NOMO-1 treated with dmso at 0.1 percent for 144 hours (cell line): ENCODE measurements at regions not wholly inside any gene's neighbourhood (a gene's known extent, or its start where the extent isn't known, plus 50 kb on each side); places are given as distances from the start of the nearest gene placed in this dataset.

ENCODE experiments used
- DNase-seq: peaks from one replicate; lab custom pipeline; 2025; ENCODE audit not compliant: unreplicated experiment; lab: John Stamatoyannopoulos, UW

DNA sequence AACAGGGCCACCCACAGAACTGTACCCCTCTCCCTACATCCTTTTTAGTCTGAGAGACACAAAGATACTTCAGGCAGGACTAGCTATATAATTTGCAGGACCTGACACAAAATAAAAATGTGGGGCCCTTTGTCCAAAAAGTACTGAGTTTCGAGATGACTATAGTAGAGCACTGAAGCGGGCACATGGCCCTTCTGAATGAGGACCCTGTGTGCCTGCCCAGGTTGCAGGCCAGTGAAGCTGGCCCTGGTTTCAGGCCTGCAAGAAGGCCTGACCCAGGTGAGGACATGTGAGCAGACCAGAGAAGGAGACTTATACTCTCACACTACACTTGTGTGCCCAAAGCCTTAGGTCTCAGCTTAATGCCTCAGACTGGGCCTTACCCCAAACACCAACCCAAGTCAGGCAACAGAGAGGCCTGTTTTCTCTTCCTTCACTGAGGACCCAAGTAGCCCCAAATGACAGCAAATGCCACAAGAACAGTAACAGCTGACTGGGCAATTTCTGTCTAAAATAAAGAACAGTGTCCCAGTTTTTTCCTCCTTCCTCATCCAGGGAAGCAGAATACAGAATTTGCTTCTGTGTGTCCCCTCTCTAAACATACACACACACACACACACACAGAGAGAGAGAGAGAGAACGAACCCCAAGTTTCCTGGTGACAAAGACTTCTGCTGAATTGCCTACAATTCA is 100.9 kb upstream of the ARHGEF3 start:
- no peak for DNase-seq

DNA sequence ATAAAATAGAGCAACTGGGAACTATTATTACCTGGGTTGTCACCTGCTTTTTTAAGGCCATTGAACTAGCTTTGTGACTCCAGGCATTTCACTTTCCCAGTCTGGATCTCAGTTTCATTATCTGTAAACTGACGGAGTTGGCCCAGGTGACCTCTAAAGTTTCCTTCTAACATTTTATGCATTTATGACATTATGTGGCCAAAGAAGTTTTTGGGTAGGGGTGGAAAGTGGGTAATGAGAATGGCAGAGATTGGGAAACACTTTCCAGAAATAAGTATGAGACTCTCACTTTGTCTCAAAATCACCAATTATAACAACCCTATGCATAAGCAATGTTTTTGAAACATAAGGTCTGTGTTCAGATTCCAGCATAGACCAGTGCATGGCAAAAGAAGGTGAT is 99.1 kb upstream of the ARHGEF3 start:
- DNase-seq = no peak

DNA sequence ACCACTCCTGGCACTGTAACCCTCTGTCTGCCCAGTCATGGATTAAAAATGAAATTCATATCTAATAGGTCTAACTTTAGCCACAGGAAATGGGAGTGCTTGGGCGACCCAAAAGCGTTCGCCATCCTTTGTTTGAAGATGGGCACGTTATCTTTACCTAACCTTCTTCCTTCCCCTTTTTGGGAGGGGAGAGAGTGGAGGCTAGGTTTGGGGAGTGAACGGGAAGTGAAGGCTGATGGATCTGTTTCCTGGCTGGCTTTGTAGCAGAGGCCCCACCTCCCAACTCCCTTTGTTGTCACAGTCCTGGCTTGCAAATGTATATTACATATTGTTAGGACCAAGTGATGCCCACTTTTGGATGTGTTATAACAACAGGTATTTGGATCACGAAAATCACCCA is 98.1 kb upstream of the ARHGEF3 start:
- DNase-seq = no peak

DNA sequence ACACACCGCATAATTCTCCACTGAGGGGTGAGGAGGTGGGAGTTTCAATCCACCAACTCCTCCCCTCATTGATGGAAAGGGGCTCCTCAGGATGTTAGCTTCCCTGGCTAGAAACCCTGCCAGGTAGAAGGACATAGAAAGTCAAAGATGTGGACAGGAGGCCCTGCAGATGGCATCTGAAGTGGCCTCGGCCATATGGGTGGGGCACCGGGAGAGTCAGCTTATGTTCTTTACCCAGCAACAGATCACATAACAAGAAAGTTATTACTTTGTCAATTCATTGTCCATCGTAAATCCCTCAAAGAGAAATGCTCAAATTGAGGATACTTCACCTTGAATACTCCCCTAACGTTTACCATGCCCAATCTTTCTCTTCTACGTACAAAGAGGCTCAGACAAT is 97.3 kb upstream of the ARHGEF3 start:
- no peak for DNase-seq

DNA sequence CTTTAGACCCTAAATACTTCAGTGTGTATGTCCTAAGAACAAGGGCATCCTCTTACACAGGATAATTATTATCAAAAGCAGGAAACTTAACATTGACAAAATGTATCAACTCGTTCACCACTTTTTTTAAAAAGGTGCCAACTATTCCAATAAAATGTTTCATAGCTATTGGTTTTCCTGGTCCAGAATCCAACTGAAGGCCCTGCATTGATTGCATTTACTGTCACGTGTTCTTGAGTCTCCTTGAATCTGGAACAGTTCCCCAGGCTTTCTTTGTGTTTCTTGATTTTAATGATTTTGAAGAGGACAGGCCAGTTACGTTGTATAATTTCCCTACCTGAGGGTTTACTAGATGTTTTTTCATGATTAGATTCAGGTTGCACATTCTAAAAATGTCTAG is 94.6 kb upstream of the ARHGEF3 start:
- no peak for DNase-seq

DNA sequence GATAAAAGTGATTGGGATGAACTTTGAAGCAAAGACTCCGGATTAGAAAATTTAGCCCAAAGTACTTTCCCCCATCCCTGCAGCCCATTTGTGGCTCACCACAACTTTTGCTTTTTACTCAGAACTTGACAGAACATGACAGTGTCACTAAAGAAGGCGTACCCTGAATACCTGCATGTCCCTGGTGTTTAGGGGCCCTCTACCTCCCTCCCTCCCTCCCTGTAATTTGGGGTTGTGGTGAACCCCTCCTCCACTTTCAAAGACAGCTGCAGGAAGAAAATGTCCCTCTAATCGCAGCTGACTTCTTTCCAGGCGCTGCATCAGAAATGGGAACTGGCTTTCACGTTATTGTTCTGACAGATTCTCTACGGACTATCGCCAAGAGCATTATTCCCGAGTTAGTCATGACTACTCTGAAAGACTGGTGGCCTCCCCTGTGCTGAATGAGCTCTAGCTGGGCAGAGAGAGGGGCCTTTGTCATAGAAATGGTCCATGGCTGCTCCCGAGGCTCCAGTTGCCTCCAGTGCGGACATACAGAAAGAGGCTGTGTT is 93.2 kb upstream of the ARHGEF3 start:
- no peak for DNase-seq

DNA sequence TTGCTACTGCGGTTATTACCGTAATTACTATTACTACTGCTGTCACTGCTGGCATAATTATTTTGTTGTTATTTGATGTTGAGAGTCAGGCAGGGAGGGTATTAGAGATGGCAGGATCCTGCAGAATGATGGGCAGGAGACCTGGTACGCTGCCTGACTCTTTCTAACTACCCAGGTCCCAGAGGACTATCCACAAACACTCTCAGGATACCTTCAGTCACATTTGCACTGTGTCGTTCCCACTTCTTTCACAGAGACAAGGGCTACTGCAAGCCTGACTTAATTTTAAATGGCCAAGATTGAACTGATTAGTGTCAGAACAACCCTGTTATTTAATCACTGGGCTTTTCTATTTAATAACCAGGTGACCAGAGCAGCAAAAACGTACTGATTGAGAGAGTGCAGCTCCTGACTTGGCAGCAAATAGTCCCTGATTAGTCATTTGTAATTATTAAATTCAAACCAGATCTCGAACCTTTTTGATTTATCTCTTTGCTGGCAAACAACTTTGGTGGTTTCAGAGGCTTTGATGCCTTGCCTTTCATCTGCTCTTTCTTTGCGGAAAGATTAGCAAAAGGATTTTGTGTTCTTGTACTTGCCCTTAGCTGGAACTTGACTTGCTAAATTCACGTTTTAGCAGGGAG is 88.8 kb upstream of the ARHGEF3 start:
- no peak for DNase-seq

DNA sequence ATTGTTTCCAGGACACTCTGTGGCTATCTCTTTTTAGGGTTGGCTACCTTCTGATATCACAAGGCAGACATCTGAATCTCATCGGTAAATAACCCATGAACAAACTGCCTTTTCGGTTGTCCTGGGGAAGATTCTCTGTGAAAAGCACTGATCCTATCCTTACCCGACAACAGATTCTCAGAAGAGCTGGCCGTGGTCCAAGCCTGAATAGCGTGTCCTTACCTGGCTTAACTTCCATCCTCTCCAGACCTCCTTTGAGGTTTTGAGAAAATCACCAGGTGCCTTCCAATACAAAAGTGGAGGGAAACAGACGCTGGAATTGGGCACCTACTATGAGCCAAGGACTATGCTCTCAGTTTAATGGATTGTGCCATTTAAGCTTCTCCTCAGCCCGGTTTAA is 87.4 kb upstream of the ARHGEF3 start:
- DNase-seq = no peak

DNA sequence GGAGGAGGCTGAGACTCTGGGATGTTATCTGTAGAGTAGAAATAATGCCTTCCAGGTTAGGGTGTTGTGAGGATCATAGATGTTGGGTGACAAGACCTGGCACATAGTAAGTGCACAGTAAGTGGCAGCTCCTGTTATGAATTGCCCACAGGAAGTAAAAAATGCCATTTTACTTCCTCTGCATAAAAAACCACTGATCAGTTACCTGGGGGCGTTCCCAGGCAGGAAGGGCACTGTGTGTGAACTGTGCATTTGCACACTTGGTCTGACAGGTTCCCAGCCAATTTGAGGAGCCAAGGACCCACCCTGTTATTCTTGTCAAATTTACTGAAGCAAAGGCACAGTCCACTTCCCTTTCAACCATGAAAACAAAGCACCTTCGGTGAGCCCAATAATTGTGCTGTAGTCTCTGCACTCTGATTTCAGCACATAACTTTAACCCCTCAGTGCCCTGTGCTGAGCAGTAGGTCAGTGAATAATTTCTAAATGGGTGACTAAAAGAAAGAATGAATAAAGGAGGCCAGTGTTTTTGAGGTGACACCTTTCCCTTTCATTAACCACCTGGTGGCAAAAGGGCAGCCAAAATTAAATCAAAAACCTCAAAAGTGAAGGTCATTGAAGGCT is 85.8 kb upstream of the ARHGEF3 start:
- DNase-seq = no peak

DNA sequence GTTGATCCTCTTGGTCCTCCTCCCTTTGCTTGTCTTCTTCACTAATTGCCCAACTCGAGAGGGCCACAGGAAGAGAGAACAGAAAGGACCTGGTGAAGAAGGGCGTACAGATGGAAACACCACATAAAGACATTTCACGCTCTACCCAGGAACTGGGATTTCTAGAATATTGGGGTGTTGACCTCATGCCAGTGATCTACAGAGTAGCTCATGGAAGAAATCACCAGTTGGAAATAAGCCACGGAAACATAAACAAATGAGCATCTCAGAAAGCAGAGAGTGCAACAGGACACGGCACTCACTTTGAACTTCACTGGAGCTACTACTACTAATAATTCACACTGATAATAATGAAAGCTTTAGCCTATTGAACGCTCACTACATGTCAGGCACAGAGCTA is 84.6 kb upstream of the ARHGEF3 start:
- DNase-seq = no peak

DNA sequence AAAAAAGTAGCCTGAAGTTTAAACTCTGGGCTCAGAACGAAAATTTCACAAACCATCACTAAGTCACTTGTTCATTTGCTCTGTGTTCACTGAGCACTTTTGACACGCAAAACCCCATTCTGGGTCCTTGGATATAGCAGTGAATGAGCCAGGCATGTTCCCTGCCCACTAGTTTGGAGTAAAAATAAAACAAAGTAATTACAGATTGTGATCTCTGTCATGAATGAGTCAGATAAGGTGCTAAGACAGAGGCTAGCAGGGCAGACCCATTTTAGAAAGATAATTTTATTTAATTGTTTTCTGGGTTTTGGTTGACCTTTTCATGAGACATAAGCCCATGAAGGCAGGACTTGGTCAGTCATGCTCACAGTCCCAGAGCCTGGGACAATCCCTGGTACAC is 84.1 kb upstream of the ARHGEF3 start:
- no peak for DNase-seq

DNA sequence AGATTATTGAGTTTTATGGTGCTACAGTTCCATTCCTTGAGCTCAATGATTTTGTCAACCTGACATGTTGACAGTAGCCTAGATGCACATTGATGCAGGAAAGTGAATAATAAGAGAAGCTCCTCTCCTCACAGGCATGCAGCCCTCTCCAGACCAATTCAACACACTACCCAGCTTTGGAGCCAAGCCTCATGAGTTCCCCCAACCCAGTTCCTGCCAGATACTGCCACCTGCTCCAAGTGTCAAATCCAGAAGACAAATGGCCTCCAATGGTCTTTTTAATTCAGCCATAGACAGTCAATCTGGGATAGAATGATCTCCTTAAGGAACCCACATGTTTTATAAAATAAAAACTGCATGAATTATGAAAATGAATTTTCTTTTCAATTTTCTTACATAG is 83.7 kb upstream of the ARHGEF3 start:
- no peak for DNase-seq

DNA sequence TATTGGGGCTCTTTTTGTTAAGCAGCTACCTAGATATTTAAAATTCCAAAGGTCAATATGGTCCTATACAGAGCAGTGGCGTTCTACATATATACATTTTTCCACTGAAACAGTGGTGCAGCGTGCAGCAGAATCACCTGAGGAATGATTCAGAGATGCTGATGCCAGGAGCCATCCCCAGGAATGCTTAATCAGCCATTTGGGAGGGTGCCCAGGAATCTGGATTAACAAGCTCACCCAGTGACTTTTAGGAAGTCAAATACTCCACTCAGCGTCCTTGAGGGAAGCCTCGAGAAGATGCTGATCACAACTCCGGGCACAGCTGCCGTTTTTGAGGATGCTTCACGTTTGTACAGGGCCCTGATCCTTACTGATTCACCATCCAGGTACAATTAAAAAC is 82.6 kb upstream of the ARHGEF3 start:
- no peak for DNase-seq

DNA sequence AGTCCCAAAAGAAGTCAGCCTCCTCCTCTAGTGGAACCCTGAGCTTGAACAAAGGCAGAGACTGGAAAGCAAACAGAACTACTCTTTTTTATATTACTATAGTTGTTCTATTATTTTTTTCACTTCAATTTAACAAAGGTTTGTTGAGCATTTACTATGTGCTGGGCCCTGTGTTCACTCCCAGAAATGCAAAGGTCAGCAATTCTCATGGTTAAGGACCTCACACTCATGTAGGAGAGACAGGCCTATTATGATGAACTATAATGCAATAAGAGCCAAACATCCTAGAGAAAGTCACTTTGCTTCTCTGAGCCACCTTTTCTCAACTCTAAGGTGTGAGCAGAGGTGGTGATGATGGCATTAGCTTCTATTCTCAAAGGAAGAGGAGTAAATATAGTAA is 82.1 kb upstream of the ARHGEF3 start:
- DNase-seq = no peak

DNA sequence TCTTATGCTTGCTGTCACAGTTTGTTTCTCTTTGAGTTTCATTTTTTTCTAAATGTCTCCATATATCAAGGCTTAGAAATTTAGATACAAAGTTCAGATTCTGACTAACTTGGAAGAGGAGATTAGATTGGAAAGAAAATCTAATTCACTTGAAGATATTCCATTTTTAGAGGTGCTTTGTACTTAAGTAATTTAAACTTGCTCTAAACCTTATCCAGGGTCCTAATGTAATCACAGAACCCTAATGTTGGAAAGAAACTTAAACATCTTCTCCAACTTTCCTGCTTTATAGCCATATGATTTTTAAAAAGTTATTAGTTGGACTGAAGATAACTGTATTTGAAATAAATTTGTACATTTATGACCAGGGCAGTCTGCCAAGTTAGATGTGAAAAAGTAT is 81.1 kb upstream of the ARHGEF3 start:
- no peak for DNase-seq

DNA sequence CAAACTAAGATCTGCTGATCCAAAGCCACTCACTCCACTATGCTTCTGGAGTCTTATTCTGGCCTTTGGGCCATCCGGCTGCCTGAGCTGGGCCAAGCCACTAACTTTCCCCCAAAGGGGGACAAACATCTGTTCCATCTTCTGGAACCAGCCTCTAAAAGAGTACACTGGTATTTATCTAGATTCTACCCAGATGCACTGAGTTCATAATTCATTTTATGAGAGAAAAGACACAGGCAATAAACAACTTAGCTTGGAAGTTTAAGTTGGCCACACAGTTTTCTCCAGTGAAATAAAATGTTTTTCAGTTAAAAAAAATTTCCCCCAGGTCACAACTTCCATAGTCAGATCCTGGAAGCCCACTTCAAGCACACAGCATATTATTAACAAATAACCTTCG is 80.1 kb upstream of the ARHGEF3 start:
- no peak for DNase-seq

DNA sequence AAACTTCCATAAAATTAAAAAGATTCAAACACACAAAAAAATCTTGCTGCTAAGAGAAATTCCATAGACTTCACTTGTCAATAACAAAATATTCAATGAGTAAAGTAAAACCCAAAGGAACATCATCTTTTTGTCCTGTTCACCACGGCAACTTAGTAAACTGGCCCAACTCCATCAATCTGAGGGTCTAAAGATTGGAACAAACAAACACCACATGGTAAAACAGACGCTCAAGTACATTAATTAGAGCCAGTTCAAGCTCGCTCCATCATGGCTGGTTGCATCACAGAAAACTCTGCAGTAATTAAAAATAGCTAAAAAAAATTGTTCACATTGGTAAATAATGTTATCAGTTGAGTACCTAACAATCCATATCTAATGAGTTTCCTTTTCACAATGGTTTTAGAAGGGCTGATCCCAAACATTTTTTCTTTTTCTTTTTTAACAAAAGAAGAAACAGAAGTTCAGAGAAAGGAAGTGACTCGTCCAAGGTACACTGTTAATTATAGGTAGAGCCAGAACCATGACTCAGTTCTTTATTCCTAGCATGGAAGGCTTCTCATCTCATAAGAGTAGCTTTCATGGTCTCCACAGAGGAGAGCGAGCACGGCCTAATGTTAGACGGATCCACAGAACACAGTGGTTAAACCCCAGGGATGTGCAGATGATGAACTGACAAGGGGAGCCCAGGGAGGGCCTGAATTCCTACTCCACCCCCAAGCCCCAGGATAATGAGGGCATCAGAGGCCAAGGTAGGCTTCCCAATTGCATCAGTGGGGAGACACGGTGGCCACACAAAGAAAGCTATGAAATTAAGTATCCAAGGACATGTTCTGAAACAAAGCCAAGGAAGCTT is 79.2 kb upstream of the ARHGEF3 start:
- no peak for DNase-seq

DNA sequence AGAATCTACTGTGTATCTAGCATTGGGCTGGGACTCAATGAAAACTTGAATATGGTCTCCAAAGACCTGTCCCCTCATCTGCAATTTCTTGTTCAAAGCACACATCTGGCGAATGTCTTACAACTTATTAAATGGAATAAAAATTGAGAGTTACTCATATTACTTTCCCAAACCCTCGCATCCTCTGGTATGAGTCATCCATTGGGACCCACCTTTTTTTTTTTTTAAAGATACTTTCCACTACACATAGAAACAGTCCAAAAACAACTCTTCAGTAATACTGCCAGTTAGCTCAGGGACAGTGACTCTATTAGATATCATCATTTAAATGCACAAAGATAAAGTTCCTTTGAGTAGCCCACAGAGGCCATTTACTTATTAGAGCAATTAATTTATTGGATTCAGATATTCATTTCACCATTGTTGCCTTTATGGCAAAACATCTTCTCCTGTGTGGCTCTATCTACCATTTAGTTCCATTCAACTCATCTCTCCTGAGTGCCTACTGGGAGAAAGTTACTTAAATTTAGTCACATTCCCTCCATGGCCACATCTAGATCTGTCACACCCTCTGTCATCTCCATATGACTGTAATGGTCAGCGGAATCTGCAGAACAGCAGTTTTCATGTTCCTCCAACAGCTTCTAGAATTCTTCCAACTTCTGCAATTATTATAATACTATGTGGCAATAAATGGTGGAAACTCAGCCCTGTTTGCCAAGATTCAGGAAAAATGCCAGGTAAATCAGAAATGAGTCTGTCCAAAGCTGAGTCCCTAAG is 77.9 kb upstream of the ARHGEF3 start:
- DNase-seq = no peak

DNA sequence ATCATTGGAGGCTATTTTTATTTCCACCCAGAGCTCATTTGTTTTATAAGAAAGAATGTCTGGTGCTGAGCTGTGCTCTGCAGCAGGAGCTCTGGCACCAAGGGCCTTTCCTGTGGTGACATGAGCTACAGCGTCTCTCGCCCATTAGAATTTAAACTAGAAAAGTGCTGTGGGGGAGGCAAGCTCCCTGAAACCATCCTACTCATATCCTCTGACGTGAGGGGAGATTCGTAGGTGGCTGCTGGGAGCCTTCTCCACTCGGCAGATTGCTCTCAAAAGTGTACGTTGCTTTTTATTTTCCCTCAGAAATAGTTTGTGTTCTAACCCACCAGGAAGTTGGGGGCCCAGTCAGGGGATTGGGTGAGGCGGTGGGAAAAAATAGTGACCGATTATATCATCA is 76.3 kb upstream of the ARHGEF3 start:
- no peak for DNase-seq

DNA sequence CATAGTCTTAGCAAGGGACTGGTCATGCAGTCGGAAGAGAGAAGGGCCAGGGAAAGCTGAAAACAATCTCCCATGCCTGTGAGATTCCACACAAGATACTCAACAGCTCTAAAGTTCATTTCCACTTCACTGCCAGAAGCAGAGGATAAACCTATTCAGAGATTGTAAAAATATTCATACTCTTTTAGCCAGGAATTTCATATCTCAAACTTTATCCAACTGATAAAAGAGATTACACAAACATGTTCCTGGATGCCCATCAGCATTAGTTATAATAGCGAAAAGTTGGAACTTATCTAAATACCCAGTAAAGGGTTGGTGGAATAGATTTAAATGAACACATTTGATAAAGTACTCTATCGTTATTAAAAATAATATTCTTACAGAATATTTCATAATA is 75.2 kb upstream of the ARHGEF3 start:
- DNase-seq = no peak

DNA sequence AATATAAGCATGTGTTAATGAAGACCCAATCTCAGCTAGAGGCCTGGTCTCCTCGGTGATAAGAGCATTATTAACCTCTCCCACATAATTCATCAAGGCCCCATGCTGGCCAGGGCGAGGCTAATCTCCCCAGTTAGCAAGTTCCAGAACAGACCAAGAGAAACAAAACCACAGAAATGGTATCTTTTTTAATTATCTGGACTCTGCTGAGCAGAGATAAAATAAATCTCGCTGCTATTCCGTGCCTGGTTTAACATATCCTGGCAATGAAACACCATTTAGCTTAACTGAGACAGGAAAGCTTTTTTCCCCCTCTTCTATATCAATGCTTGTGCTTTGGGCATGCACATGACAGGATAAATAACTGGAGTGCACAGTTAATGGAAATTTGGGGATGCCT is 72.5 kb upstream of the ARHGEF3 start:
- no peak for DNase-seq
